ENCODE measurements at regions not wholly inside any gene's neighbourhood (a gene's known extent, or its start where the extent isn't known, plus 50 kb on each side); places are given as distances from the start of the nearest gene placed in this dataset.

- no peak for FAIRE-seq
Observed at GRCh38 chr5:52690236-52690768, 97.4 kb upstream of the ITGA1 start.

- FAIRE-seq, result no peak
Observed at GRCh38 chr5:52692039-52692438, 95.7 kb upstream of the ITGA1 start.

GRCh38 chr5:52692606-52693005 lies 95.1 kb upstream of the ITGA1 start:
- FAIRE-seq, result no peak

GRCh38 chr5:52693280-52693679 lies 94.4 kb upstream of the ITGA1 start:
- no peak for FAIRE-seq

GRCh38 chr5:52693836-52694235 lies 93.9 kb upstream of the ITGA1 start:
- no peak for FAIRE-seq

GRCh38 chr5:52694648-52695047 lies 93.1 kb upstream of the ITGA1 start:
- FAIRE-seq, result no peak

- no peak for FAIRE-seq
Observed at GRCh38 chr5:52702877-52703276, 84.8 kb upstream of the ITGA1 start.

GRCh38 chr5:52703321-52703720 lies 84.4 kb upstream of the ITGA1 start:
- FAIRE-seq, result no peak

- no peak for FAIRE-seq
Observed at GRCh38 chr5:52705720-52706119, 82.0 kb upstream of the ITGA1 start.

GRCh38 chr5:52706775-52707174 lies 80.9 kb upstream of the ITGA1 start:
- no peak for FAIRE-seq

- no peak for FAIRE-seq
Observed at GRCh38 chr5:52707616-52708015, 80.1 kb upstream of the ITGA1 start.

- no peak for FAIRE-seq
Observed at GRCh38 chr5:52708463-52708862, 79.3 kb upstream of the ITGA1 start.

- no peak for FAIRE-seq
Observed at GRCh38 chr5:52709167-52709925, 78.4 kb upstream of the ITGA1 start.

GRCh38 chr5:52710310-52710971 lies 77.3 kb upstream of the ITGA1 start:
- FAIRE-seq, result no peak

GRCh38 chr5:52710972-52711596 lies 76.6 kb upstream of the ITGA1 start:
- no peak for FAIRE-seq

- FAIRE-seq, result no peak
Observed at GRCh38 chr5:52712354-52712753, 75.4 kb upstream of the ITGA1 start.

- FAIRE-seq, result no peak
Observed at GRCh38 chr5:52725065-52725746, 62.5 kb upstream of the ITGA1 start.

GRCh38 chr5:52725808-52726207 lies 61.9 kb upstream of the ITGA1 start:
- FAIRE-seq, result no peak

- FAIRE-seq, result no peak
Observed at GRCh38 chr5:52727020-52727419, 60.7 kb upstream of the ITGA1 start.

- no peak for FAIRE-seq
Observed at GRCh38 chr5:52727576-52727975, 60.1 kb upstream of the ITGA1 start.

- no peak for FAIRE-seq
Observed at GRCh38 chr5:52728224-52728623, 59.5 kb upstream of the ITGA1 start.

GRCh38 chr5:52728686-52729085 lies 59.0 kb upstream of the ITGA1 start:
- no peak for FAIRE-seq

- no peak for FAIRE-seq
Observed at GRCh38 chr5:52731274-52732027, 56.3 kb upstream of the ITGA1 start.

Measured in G401.6 (cell line).